Medulla oblongata (tissue), 1 donor: ENCODE measurements at regions not wholly inside any gene's neighbourhood (a gene's known extent, or its start where the extent isn't known, plus 50 kb on each side); places are given as distances from the start of the nearest gene placed in this dataset.

ENCODE experiments used
- DNase-seq: peaks from one replicate; pipeline ENCODE4 v3.0.0-alpha.2; 2015; ENCODE audit errors: extremely low spot score

- no peak for DNase-seq
Measured at GRCh38 chr10:117078168-117078837, 59.8 kb downstream of the VAX1 start.

GRCh38 chr10:117075064-117075463 is 63.0 kb downstream of the VAX1 start:
- DNase-seq, result no peak

GRCh38 chr10:117074621-117075020 is 63.4 kb downstream of the VAX1 start:
- peak; percentile 14 for DNase-seq

GRCh38 chr10:117071286-117072050 is 66.5 kb upstream of the SHTN1 start:
- no peak for DNase-seq
